ENCODE measurements at regions not wholly inside any gene's neighbourhood (a gene's known extent, or its start where the extent isn't known, plus 50 kb on each side); places are given as distances from the start of the nearest gene placed in this dataset.

DNA sequence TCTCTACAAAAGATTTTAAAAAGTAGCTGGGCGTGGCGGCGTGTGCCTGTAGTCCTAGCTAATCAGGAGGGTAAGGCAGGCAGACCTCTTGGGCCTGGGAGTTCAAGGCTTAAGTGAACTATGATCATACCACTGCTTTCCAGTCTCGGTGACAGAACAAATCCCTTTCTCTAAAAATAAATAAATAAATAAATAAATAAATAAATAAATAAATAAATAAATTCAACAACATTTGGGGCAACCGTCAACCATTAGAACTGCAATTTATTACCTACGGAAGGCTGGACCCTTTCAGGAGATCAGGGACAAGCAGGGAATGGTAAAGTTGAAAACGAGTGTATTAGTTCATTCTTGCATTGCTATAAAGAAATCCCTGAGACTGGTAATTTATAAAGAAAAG lies 136.2 kb upstream of the USP9X start:
- no peak for TF ChIP-seq POLR2A (IDR thresholded peaks at IDR 0.05)
- TF ChIP-seq, protein P1, sequence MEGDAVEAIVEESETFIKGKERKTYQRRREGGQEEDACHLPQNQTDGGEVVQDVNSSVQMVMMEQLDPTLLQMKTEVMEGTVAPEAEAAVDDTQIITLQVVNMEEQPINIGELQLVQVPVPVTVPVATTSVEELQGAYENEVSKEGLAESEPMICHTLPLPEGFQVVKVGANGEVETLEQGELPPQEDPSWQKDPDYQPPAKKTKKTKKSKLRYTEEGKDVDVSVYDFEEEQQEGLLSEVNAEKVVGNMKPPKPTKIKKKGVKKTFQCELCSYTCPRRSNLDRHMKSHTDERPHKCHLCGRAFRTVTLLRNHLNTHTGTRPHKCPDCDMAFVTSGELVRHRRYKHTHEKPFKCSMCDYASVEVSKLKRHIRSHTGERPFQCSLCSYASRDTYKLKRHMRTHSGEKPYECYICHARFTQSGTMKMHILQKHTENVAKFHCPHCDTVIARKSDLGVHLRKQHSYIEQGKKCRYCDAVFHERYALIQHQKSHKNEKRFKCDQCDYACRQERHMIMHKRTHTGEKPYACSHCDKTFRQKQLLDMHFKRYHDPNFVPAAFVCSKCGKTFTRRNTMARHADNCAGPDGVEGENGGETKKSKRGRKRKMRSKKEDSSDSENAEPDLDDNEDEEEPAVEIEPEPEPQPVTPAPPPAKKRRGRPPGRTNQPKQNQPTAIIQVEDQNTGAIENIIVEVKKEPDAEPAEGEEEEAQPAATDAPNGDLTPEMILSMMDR (IDR thresholded peaks at IDR 0.05) = no peak

Data from thyroid gland (tissue), 4 donors.